Upper lobe of left lung (tissue), 4 donors: ENCODE measurements at regions not wholly inside any gene's neighbourhood (a gene's known extent, or its start where the extent isn't known, plus 50 kb on each side); places are given as distances from the start of the nearest gene placed in this dataset.

Experiments used
- CTCF ChIP-seq, 6 experiments: fragments of 450-650 bp in 4 of 6; fragments of 200-600 bp in 2 of 6; sonication (generic) in 2 of 6; IDR thresholded peaks; one replicate each; pipeline ENCODE4 v1.5.1; 2016 to 2019; ENCODE audit warnings: antibody characterized with exemption in 6 of 6
- POLR2A ChIP-seq, 4 donors: fragments of 450-650 bp; IDR thresholded peaks; one replicate each; pipeline ENCODE4 v1.5.1; 2016 to 2017; ENCODE audit warnings: antibody characterized with exemption in 4 of 4, mild to moderate bottlenecking in 2 of 4

- TF ChIP-seq CTCF (IDR thresholded peaks at IDR 0.05) (no peak), POLR2A (IDR thresholded peaks at IDR 0.05) (no peak)
Observed at GRCh38 chr14:89630101-89630829, 213.2 kb upstream of the FOXN3 start.
